ENCODE measurements at regions not wholly inside any gene's neighbourhood (a gene's known extent, or its start where the extent isn't known, plus 50 kb on each side); places are given as distances from the start of the nearest gene placed in this dataset.

DNA sequence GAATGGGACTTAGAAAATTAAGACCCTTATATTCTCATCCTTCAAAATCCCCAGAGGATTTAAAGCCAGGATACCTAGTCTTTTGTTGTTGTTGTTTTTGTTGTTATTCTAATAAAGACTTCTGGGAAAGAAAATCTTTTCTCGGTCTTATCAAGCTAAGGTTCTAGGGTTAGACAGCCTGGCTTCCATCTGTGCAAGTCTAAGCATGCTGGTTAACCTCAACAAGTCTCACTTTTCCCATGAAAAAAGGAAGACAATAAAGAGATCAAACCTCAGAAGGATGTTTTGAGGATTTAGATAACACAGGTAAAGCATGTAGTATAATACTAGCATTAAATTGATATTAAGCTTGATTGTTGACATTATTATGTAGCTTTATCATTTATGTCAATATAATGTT is 486.4 kb upstream of the SOX9 start:
- DNase-seq (no peak), ATAC-seq (no peak)
- TF ChIP-seq, protein P1, sequence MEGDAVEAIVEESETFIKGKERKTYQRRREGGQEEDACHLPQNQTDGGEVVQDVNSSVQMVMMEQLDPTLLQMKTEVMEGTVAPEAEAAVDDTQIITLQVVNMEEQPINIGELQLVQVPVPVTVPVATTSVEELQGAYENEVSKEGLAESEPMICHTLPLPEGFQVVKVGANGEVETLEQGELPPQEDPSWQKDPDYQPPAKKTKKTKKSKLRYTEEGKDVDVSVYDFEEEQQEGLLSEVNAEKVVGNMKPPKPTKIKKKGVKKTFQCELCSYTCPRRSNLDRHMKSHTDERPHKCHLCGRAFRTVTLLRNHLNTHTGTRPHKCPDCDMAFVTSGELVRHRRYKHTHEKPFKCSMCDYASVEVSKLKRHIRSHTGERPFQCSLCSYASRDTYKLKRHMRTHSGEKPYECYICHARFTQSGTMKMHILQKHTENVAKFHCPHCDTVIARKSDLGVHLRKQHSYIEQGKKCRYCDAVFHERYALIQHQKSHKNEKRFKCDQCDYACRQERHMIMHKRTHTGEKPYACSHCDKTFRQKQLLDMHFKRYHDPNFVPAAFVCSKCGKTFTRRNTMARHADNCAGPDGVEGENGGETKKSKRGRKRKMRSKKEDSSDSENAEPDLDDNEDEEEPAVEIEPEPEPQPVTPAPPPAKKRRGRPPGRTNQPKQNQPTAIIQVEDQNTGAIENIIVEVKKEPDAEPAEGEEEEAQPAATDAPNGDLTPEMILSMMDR (IDR thresholded peaks at IDR 0.05) = no peak
- 62 to 72% methylated on average over 1 of the region's 1 CpG for WGBS, 2 donors
- intact Hi-C loops (cut with DNase I) = no loop called here
- H3K27me3 ChIP-seq = peaks cover 0 to 3% (median 0%) of the 10 kb centered on the region in 7 donors
- H3K36me3 ChIP-seq = no peaks in the 10 kb centered on the region
- H3K4me3 ChIP-seq = no peak overlapping the region
- no peaks in the 10 kb centered on the region for H3K4me1 ChIP-seq
- H3K9me3 ChIP-seq = no peaks in the 10 kb centered on the region
- H3K27ac ChIP-seq = no peak overlapping the region

DNA sequence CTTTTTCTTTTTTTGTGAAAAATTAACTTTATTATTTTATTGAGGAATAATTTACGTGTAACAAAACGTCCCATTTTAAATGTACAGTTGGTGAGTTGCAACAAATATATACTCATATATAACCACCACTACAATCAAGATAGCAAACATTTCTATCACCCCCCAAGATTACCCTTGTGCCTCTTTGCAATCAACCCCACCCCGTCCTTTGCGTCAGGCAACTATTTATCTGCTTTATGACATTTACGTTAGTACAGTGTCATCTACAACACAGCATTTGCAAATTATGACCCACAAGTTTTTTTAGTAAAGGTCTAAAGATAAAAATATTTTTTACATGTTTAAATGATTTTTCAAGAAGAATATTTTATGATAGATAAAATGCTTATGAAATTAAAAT is 485.6 kb upstream of the SOX9 start:
- H3K36me3 ChIP-seq = no peaks in the 10 kb centered on the region
- no peak overlapping the region for H3K27ac ChIP-seq
- no peak overlapping the region for H3K4me3 ChIP-seq
- 85 to 90% methylated on average over 5 of the region's 5 CpGs for WGBS, 2 donors
- no peaks in the 10 kb centered on the region for H3K4me1 ChIP-seq
- intact Hi-C loops (cut with DNase I) = no loop called here
- TF ChIP-seq, protein P1 (IDR thresholded peaks at IDR 0.05) = no peak
- DNase-seq = no peak
- no peaks in the 10 kb centered on the region for H3K9me3 ChIP-seq
- H3K27me3 ChIP-seq = peaks cover 0 to 3% (median 0%) of the 10 kb centered on the region in 7 donors
- ATAC-seq = no peak

- Histone ChIP-seq H3K4me3 (no peak overlapping the region), H3K36me3 (no peaks in the 10 kb centered on the region), H3K9me3 (no peaks in the 10 kb centered on the region), H3K27me3 (peaks cover 0 to 3% (median 0%) of the 10 kb centered on the region in 7 donors), H3K4me1 (no peaks in the 10 kb centered on the region), H3K27ac (no peak overlapping the region)
- DNase-seq (no peak), ATAC-seq (no peak)
- intact Hi-C loops (cut with DNase I) = no loop called here
- WGBS, 2 donors = 60 to 64% methylated on average over 1 of the region's 1 CpG
- TF ChIP-seq, protein P1 (IDR thresholded peaks at IDR 0.05) = no peak
Measured at GRCh38 chr17:71636644-71637043, 484.2 kb upstream of the SOX9 start.

DNA sequence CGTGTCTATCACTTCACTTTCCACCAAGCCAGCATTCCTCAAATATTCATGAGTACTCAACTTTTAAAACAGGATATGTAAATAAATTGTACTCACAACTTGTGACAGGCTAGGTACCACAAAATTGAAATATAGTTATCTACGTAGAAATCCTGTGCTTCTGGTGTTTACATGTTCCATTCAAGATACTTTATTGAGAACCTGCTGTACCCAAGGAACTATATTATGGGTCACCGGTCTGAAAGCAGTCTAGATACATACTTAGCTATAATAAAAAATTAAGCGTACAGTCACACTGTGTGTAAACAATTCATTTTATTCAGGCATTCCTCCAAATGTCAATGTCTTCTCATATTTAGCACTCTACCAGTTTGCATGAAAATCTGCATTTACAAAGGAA is 482.2 kb upstream of the SOX9 start:
- 84 to 89% methylated on average over 4 of the region's 4 CpGs for WGBS, 2 donors
- ATAC-seq = no peak
- Histone ChIP-seq H3K4me3 (no peak overlapping the region), H3K4me1 (no peaks in the 10 kb centered on the region), H3K27ac (no peak overlapping the region), H3K9me3 (peaks cover 0 to 2% (median 0%) of the 10 kb centered on the region in 11 donors), H3K36me3 (no peaks in the 10 kb centered on the region), H3K27me3 (peaks cover 0 to 3% (median 0%) of the 10 kb centered on the region in 7 donors)
- TF ChIP-seq, protein P1 (IDR thresholded peaks at IDR 0.05) = no peak
- no peak for DNase-seq
- intact Hi-C loops (cut with DNase I) = no loop called here
